ENCODE measurements at regions not wholly inside any gene's neighbourhood (a gene's known extent, or its start where the extent isn't known, plus 50 kb on each side); places are given as distances from the start of the nearest gene placed in this dataset.

DNA sequence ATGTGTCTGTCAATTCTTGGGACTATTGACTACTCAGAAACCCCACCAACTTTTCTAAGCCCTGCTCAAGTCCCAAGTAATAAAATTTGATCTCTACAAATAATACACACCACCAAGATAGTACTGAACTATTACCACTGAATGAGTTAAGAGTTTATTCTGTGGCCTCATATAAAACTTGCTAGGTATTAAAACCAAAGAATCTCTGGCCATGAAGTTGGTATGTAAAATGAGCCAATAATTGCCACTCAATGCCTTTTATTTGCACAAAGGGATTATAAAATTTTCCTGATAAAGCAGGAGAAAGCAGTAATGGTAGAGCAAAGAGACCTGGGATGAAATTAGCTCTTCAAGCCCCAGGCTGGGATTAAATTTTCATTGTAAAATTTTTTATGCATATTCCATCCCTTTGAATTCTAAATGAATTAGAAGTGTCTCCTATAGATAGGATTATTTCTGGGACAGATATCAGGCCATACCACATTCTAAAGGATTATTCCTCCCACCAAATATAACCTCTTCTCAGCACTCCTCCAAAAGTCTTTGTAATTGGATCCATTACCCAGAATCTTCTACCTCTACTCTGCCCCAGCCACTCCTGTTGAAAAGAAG lies 450.5 kb upstream of the ACVR2A start:
- DNase-seq, result no peak

DNA sequence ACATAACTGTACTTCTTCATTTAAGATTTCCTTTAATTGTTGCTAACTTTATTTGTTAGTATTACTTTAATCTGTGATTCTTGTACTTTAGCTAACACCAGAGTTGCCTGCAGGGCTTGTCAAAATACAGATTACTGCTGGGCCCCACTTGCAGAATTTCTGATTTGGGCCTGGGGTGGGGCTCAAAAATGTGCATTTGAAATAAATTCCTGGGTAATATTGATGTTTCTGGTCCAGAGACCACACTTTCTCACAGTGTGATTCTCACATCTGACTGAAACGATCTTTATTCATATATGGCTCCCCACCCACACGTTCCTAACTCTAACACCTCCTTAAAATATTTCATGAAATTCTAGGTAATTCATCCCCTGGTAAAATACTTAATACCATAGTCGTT lies 452.6 kb upstream of the ACVR2A start:
- no peak for DNase-seq

DNA sequence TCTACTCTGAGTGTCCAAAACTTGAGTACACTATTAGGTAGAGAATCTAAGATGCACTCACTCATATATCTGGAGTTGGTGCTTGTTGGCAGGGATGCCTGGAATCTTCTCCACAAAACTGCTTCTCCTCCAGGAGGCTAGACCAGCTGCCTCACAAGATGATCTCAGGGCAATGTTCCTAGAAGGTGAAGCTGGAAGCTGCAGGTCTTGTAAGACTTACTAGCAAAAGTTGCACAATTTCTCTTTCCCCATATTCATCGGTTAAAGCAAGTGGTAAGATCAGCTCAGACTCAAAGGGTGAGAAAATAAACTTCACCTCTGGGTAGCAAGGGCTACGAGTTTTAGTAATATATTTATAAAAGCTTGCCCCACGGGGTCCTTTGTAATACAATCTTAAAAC lies 454.4 kb upstream of the ACVR2A start:
- no peak for DNase-seq

DNA sequence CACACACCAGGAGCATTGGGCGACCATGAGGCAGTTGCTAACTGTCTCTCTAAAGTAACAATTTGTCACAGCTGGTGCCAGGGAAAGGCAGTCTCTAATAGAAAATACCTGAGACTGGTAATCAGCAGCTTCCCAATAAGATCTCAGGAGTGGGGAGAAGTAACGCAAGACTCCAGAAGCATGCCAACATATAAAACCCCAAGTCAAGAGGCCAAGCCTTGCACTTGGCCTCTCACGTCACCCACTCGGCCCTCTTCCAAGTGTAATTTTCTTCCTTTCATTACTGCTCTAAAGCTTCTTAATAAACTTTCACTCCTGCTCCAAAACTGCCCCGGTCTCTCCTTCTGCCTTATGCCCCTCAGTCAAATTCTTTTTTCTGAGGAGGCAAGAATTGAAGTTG lies 455.6 kb upstream of the ACVR2A start:
- DNase-seq, result no peak

DNA sequence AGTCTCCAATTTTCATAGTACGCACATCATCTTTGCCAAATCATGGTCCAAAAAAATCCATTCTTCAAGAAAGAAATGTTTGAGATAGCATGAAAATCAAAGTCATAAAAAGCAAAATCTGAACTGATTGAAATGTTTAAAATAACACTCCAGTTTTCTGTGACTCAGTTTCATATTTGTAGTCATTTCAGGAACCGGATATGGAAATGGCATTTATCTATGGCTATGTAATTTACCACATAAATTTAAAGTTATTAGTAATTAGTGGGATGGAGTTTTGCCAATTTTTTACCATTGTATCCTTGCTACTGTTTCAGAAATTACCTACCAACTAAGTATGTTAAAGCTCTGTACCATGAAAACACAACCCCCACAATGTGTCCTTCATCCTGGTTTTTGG lies 456.6 kb upstream of the ACVR2A start:
- DNase-seq, result no peak

DNA sequence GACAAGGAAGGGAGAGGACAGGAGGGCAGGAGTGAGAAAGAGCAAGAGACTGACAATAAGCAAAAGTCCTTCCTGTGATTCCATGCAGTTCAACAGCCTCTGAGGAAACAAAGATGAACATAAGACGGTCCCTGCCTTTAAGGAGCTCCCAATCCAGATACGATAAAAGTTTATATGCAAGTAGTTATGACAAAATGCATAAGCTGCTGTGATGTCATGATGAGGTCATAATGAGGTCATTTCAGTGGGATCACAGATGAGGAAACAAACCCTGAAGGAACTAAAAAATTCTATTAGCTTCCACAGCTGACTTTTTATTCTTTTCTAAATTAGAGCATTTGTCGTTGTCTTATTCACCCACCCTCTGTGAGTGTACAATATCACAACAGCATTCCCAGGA lies 458.5 kb upstream of the ACVR2A start:
- no peak for DNase-seq

DNA sequence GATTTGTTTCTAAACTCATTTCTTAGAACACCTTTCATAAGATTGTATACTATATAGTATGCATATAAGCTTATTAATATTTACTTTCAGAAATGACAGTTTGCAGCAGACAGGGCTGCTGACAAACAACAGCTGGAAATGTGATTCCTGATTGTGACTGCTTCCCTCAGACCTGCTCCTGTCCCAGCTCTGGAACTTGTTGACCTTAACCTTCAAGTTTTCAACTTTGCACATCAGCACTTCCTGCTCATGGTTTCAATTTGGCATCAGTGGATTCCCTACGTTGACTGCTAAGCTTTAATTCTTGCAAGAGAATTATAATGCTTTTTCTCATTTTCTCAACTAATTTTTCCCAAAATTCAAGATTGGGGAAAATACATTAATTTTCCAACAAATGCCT lies 459.2 kb upstream of the ACVR2A start:
- DNase-seq, result no peak

DNA sequence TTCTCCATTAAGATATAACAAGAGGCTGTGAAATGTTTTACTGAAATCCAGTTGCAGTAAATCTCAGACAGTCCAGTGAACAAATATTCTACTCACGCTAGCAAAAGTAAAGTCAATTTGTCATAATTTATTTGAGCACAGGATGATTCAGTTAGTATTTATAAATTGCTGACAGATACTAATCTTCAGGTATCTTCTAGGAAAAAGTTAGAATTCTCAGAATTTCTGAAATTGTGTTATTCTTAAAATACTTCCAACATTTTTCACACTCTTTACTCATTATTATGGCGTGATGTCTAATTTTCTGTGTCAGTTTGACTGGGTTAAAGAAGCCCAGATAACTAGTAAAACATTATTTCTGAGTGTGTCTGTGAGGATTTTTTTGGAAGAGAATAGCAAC lies 460.2 kb upstream of the ACVR2A start:
- DNase-seq, result no peak

DNA sequence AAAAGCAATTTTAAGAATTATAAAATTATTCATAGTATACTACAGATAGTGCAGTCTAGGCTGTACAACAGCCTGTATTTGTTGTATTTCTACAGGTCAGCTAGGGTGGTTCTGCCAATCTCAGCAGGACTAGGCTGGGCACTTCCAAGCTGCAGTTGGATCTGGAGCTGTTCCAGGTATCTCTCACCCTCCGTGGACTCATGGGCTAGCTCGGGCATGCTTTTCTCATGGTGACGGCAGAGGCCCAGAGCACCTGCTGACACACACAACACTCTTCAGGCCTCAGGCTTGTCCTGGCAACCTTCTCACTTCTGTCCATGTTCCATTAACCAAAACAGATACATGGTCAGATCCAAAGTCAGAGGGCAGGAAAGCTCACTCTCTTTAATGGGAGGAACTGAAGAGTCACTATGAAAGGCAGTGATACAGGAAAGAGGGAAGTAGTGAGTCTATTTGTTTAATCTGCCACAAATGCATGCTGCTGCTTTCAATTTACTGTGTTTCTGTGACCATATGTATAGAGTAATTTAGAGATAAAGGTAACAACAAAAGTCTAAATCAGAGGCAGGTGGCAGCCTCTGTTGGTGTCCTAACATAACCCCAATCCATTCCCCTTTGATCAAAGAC lies 462.4 kb upstream of the ACVR2A start:
- peak; percentile 16 for DNase-seq

DNA sequence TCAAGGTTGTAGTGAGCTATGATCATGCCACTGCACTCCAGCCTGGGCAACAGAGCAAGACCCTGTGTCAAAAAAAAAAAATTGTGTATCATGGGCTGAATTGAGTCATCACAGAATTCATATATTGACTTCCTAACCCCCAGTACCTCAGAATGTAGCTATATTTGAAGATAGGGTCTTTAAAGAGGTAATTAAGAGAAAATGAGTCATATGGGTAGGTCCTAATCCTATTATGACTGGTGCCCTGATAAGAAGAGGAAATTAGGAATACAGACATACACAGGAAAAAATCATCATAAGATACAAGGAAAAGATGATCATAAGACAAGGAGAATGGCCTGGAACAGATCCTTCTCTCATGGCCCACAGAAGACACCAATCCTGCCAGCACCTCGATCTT lies 466.4 kb upstream of the ACVR2A start:
- no peak for DNase-seq

DNA sequence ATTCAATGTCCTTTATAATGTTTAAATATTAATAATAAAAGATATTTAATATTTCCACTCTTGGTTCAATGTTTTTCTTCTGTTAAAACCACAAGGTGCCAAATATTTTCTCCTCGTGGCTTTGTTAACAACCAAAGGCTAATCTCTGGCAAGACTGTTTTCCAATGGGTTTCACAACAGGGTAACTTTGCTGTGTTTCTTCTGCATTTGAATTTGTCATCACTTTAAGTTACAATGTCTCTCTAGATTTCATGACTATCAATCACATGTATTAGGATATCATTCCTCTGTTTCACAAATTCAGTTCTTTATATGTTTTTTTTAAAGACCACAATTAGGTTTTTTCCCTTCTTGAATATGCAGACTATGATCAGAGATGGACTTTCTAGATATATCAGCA lies 469.8 kb upstream of the ACVR2A start:
- no peak for DNase-seq

DNA sequence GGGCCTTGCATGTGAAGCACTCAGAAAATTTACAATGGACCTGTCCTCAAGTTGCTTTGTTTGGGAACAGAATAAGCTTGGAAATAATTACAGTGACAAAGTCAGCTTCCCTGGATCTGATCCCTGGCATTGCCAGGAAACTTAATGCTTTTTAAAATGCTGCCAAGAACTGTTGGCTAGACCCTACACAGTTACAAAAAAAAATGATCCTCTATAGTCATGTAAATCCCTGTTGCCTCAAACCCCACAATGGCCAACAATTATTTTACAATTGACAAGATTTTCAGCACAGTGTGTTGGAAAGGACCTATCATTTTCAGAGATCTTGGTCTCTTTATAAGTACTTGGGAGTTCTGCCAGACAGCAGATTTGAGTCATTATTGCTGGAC lies 470.4 kb upstream of the ACVR2A start:
- DNase-seq, result no peak

DNA sequence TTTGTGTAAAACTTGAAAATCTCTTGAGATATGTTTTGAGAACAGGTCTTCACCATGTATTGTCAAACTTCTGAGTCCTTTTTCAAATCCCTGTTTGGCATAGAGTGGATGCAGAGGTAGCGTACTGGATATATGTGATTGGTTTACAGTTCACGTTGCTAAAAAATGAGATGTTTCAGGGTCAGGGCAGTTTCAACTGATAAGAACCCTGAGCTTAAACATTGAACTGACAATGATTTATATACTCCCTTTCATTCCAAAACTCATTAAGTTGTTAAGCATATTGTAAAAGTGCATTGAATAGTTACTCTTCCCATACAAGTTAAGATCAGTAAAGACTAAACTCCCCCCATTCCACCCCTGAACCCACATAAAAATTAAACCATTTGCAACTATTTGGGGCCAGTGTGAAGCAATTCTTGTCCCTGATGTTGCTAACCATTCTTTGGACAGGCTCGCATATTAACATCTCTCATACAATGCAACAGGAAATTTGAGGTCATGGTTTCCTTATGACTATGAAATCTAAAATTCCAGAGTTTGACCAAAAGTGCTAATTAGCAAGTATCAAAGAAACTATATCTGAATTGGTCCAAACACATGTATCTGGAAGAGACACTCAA lies 470.9 kb upstream of the ACVR2A start:
- DNase-seq, result no peak

DNA sequence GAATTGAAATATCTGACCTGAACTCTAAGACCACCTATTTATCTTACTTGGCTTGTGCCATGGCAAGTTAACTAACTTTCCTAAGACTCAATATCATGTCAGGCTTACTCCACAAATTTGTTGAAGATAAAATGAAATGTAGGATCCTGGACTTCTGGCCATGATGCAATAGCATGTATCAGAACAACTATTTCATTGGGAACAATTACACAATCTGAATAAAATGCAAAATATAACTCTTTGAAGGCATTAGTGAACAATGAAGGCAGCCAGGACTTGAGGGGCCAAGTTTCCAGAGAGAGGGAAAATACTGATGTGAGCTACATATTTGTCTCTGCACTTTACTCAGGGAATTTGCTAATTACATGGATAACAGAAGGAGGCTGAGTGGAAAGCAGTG lies 476.5 kb upstream of the ACVR2A start:
- DNase-seq, result no peak

DNA sequence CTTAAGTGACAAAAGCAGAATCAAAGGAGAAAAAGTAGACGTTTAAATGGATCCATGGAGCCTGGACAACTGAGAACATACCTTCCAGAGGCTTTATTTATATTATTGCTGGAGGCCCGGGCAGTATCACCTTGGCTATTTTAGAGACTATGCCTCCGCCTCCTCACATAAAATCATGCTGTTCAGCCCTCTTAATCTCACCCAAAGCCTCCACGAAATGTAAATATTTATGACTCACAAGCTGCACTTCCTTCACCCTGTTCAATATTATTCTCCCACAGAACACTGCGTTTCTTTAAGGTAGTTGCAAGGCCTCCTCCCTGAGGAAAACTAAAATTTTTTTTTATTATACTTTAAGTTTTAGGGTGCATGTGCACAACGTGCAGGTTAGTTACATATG lies 478.6 kb upstream of the ACVR2A start:
- no peak for DNase-seq

DNA sequence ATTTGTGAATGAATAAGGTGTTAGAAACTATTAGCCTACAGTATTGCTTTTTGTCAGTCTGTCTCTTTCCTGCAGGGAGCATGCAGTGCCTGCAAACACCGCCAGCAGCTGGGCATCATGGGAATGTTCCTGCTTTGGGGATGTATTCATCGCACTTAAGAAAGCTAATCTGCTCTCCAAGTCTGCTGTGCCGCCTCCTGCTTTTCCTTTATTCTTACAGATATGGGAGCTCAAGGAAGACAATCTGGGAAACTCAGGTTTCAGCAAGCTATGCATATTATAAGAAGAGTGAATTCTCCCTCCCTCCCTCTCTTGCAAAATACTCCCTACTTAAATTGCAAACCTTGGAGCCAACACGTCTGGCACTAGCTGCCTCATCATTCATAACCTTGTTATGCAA lies 479.2 kb upstream of the ACVR2A start:
- no peak for DNase-seq

DNA sequence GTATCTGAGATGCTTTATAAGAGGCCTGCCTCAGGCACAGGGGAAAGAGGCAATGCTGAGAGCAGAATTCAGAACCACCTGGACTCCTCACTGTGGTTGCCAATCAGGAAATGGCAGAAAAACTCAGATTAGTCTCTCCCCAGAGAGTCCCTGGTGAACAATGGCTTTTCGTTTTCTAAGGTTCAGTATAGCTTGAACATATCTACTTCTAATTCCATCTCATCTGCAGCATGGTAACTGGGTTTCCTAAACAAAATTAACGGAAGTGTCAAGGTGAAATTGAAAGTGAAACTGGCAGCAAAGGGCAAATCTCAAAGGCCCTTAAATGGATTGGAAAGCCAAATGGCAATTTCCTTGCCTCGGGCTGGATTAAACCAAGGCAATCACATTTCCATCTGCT lies 480.2 kb upstream of the ACVR2A start:
- no peak for DNase-seq

DNA sequence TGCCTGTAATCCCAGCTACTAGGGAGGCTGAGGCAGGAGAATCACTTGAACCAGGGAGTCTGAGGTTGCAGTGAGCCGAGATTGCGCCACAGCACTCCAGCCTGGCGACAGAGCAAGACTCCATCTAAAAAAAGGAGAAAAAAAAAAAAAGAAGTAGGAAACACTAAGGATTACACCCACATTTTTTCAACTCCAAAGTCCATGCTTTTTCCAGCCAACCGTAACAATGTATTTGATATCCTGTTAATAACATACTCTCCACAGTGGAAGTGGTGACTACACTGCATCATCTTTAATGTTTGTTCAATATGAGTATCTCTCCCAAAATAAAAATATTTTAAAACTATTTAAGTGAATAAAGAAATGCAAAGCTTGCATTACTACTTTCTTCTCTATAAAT lies 481.6 kb upstream of the ACVR2A start:
- no peak for DNase-seq

DNA sequence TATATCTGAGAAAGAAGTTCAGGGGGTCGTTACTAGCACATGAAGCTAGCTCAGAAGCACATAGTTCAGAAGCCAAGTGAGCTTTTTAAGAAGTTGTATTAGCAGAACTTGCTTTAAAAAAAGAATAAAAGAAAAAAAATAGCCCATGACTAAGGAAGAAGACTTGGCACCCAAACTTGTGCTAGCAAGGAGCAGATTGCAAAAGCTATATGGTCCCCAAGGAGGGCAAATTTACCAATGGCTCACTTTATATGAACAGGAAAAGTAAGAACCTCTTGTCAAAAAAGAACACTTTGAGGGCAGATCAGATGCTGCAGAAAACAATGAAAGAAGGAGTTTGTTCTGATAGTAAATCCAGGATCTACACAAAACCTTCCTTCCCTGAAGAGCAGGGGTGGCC lies 486.5 kb upstream of the ACVR2A start:
- no peak for DNase-seq

DNA sequence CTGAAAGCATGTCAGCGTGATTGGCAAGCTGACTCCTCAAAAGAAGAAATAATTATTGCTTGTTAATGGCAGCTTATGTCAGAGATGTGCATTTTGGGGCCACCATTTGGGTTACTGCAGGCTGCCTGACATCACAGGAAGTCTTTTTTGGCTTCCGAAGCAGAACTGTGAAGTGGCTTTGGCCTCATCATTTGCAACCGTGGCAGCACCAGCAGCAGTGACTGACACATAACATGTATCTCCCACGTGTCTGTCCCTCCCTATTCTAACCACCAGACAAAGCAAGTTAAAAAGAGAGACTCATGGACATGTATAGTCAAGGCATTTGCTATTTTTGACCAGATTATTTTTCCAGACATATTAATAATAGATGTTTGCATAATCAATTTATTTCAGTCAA lies 488.7 kb upstream of the ACVR2A start:
- no peak for DNase-seq

DNA sequence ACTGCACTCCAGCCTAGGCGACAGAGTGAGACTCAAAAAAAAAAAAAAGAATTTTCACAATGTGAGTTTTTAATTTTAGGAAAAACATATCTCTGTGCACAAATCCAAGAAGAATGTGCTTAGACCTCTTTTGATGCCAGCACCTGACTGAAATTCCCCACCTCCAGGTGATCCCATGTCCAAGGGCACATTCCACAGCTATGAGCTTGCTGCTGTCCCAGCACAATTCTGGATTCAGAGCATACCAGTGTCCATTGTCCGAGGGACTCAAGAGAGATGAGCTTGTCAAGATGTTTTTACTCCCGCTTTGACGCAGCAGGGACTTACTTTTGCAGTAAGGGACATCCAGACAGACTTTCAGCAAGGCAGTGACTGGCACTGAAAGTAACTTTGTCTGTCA lies 489.1 kb upstream of the ACVR2A start:
- DNase-seq, result no peak

DNA sequence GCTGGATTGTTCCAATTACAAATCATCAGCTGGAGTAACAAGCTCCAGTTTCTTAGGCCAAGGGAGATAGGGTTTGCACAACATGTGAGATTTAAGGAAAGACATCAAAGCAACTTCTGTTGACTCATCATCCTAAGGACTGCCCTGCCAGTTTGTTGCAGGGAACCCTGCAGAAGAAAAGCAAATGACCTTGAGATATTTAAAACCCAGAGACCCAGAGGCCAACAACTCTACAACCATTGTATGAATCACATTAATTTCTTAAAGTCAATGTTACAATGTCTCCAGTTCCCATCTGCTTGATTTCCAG lies 491.8 kb upstream of the ACVR2A start:
- no peak for DNase-seq

DNA sequence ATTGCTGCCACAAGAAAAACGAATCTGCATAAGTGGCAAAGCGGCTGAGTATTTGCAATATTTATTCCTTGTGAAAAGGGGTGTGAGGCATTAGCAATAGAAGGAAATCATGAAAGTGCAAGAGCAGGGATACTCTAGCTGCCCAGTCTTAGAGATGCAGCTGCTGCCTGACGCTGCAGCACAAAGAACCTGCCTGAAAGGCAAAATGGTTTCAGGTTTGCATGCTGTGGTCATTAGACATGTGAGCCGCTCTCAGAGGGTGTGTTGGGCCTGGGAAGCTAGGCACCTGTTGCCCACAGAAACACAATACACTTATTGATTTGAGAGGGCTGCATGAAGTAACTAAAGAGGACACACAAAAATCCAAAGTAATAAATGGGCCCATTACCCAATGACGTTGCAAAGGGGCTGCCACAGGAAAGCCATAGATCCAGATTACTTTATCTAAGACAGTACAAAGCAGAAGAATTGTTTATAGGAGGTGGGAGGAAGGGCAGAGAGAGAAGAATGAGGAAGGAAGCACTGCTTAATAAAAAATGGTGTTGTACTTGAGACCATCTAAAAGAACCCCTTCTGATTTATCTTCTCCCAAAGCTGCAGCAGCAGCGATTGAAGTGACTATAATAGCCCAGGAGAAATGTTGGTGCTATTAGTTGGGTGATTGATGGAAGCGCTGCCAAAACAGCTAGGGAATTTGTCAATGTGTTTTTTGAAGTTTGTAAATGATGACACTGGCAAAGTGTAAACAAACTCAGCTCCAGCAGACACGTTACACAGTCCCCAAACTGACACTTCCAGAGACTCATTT lies 492.4 kb upstream of the ACVR2A start:
- DNase-seq, result no peak

DNA sequence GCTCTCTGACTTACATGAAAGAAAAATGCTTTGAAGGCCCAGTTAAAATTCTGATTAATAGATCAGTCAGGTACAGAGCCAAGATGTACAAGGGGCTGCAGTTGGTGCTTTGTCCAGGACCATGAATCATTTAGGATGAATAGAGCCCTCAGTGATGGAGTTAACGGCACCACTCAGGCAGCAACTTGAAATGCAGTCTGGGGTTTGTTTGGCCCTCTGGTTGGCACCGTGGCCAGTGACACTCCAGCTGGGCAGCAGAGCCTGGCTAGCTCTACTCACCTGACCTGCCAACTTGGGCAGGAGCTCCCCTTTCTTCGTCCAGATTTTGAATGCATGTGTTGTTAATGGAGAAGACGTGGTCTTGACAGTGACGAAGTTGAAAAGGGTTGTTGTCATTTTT lies 493.0 kb upstream of the ACVR2A start:
- no peak for DNase-seq
